Endodermal cell (in vitro differentiated cells): ENCODE measurements at regions not wholly inside any gene's neighbourhood (a gene's known extent, or its start where the extent isn't known, plus 50 kb on each side); places are given as distances from the start of the nearest gene placed in this dataset.

Experiments
- DNase-seq: peaks from one replicate; pipeline ENCODE4 v3.0.0-alpha.2; 2017
- H3K27ac ChIP-seq: 2 replicates; pipeline ENCODE4 v1.5.1; 2013; ENCODE audit warnings: mild to moderate bottlenecking, low read depth, low read length, moderate library complexity
- H3K27me3 ChIP-seq: 2 replicates; pipeline ENCODE4 v1.6.1; 2013; ENCODE audit warnings: mild to moderate bottlenecking, low read length, moderate library complexity; ENCODE audit not compliant: insufficient read depth, control insufficient read depth, poor library complexity, severe bottlenecking
- H3K36me3 ChIP-seq: 2 replicates; pipeline ENCODE4 v1.7.0; 2013; ENCODE audit warnings: mild to moderate bottlenecking, low read length, moderate library complexity; ENCODE audit not compliant: control insufficient read depth, insufficient read depth
- H3K4me1 ChIP-seq: one replicate; pipeline ENCODE4 v1.7.0; 2013; ENCODE audit warnings: low read length; ENCODE audit not compliant: control insufficient read depth, insufficient read depth
- H3K4me3 ChIP-seq: 2 replicates; pipeline ENCODE4 v1.5.1; 2013; ENCODE audit warnings: mild to moderate bottlenecking, low read length, moderate library complexity
- H3K9ac ChIP-seq: 2 replicates; pipeline ENCODE4 v1.6.1; 2013; ENCODE audit warnings: mild to moderate bottlenecking, low read length, moderate library complexity; ENCODE audit not compliant: poor library complexity, severe bottlenecking; ENCODE audit errors: extremely low read depth
- H3K9me3 ChIP-seq: 2 replicates; pipeline ENCODE4 v1.6.1; 2013; ENCODE audit warnings: mild to moderate bottlenecking, low read length, moderate library complexity; ENCODE audit not compliant: control insufficient read depth
- H3K27ac Mint-ChIP-seq: 2 replicates; pipeline ENCODE4 v1.8.0; 2020; ENCODE audit warnings: mixed read lengths
- H3K27me3 Mint-ChIP-seq: 2 replicates; pipeline ENCODE4 v1.8.0; 2021; ENCODE audit warnings: mild to moderate bottlenecking, mixed read lengths; ENCODE audit not compliant: insufficient read depth
- H3K36me3 Mint-ChIP-seq: 2 replicates; pipeline ENCODE4 v1.8.0; 2020; ENCODE audit warnings: low read depth, mixed read lengths
- H3K4me1 Mint-ChIP-seq: 2 replicates; pipeline ENCODE4 v1.8.0; 2020; ENCODE audit warnings: mixed read lengths
- H3K4me3 Mint-ChIP-seq: 2 replicates; pipeline ENCODE4 v1.8.0; 2020; ENCODE audit warnings: mild to moderate bottlenecking, moderate library complexity, mixed read lengths
- H3K9me3 Mint-ChIP-seq: 2 replicates; pipeline ENCODE4 v1.8.0; 2020; ENCODE audit warnings: mild to moderate bottlenecking, mixed read lengths
- CTCF ChIP-seq: fragments of 200-600 bp; sonication (generic); conservative IDR thresholded peaks from 2 replicates; pipeline ENCODE4 v1.5.0; 2021; ENCODE audit warnings: antibody characterized with exemption, mild to moderate bottlenecking
- WGBS, 2 experiments: methylation state at CpG; one replicate each; pipeline versions ENCODE4 v1.1.5 to v1.1.7; 2013; ENCODE audit warnings: missing lambda C conversion rate in 2 of 2, mixed read lengths in 1 of 2; ENCODE audit not compliant: insufficient coverage in 1 of 2, insufficient read length in 1 of 2; 5-methylcytosine and 5-hydroxymethylcytosine counted together

GRCh38 chr5:42963412-42963811 lies 76.7 kb downstream of the ANXA2R start:
- no peaks in the 10 kb centered on the region for H3K9me3 Mint-ChIP-seq
- no peaks in the 10 kb centered on the region for H3K36me3 Mint-ChIP-seq
- no peaks in the 10 kb centered on the region for H3K4me1 Mint-ChIP-seq
- no peak overlapping the region for H3K4me3 Mint-ChIP-seq
- H3K4me1 ChIP-seq = no peaks in the 10 kb centered on the region
- H3K36me3 ChIP-seq = no peaks in the 10 kb centered on the region
- no peaks in the 10 kb centered on the region for H3K27me3 ChIP-seq
- 95 to 100% methylated on average over 1 of the region's 1 CpG for WGBS, 2 experiments
- H3K27me3 Mint-ChIP-seq = peaks cover 4% of the 10 kb centered on the region
- no peak overlapping the region for H3K27ac Mint-ChIP-seq
- H3K27ac ChIP-seq = no peak overlapping the region
- no peak for DNase-seq
- H3K9ac ChIP-seq = no peak overlapping the region
- no peak for TF ChIP-seq CTCF
- no peak overlapping the region for H3K4me3 ChIP-seq
- no peaks in the 10 kb centered on the region for H3K9me3 ChIP-seq

DNA sequence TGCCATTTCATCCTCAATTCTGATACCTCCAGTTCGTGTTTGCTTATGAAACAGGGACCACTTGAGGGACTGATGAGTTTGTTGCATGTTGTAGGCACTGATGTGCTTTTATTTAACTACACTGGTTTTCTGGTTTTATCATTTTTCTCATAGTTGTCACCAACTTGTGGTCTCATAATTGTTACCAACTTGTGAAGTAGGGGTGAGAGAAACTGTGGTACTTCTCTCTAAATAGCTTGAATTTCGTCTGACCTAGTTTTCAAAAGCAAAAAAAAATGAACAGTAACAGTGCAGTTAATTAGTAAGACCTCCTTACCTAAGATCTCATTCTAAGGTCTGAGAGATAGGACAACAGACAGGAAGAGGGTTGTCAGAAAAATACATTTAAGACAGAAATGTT lies 78.0 kb downstream of the ANXA2R start:
- Histone ChIP-seq H3K9me3 (peaks cover 7% of the 10 kb centered on the region), H3K36me3 (no peaks in the 10 kb centered on the region), H3K27me3 (no peaks in the 10 kb centered on the region), H3K4me1 (no peaks in the 10 kb centered on the region), H3K4me3 (no peak overlapping the region), H3K27ac (no peak overlapping the region), H3K9ac (no peak overlapping the region)
- Mint-ChIP-seq H3K27ac (no peak overlapping the region), H3K4me1 (no peaks in the 10 kb centered on the region), H3K36me3 (no peaks in the 10 kb centered on the region), H3K4me3 (no peak overlapping the region), H3K9me3 (peaks cover 5% of the 10 kb centered on the region), H3K27me3 (peaks cover 4% of the 10 kb centered on the region)
- no peak for TF ChIP-seq CTCF
- WGBS, 2 experiments = 87 to 100% methylated on average over 1 to 2 of the region's 2 CpGs
- no peak for DNase-seq

GRCh38 chr5:42960506-42960905 lies 79.6 kb downstream of the ANXA2R start:
- no peak overlapping the region for H3K27ac ChIP-seq
- Mint-ChIP-seq H3K4me1 (no peaks in the 10 kb centered on the region), H3K27me3 (peaks cover 4% of the 10 kb centered on the region), H3K27ac (no peak overlapping the region), H3K4me3 (no peak overlapping the region), H3K9me3 (peaks cover 13% of the 10 kb centered on the region), H3K36me3 (no peaks in the 10 kb centered on the region)
- WGBS, 2 experiments = 65 to 73% methylated on average over 2 of the region's 2 CpGs
- no peaks in the 10 kb centered on the region for H3K4me1 ChIP-seq
- H3K4me3 ChIP-seq = no peak overlapping the region
- H3K9ac ChIP-seq = no peak overlapping the region
- H3K9me3 ChIP-seq = peaks cover 21% of the 10 kb centered on the region
- DNase-seq = no peak
- TF ChIP-seq CTCF = no peak
- no peaks in the 10 kb centered on the region for H3K27me3 ChIP-seq
- H3K36me3 ChIP-seq = no peaks in the 10 kb centered on the region
